GM08714 (cell line): ENCODE measurements at regions not wholly inside any gene's neighbourhood (a gene's known extent, or its start where the extent isn't known, plus 50 kb on each side); places are given as distances from the start of the nearest gene placed in this dataset.

Source experiments
- H3K4me3 ChIP-seq: fragments of 200-500 bp; sonication (Bioruptor generic); 2 replicates; pipeline ENCODE4 v1.5.1; 2014; ENCODE audit warnings: mild to moderate bottlenecking, low read length, inconsistent platforms
- ZNF274 ChIP-seq: IDR thresholded peaks from 2 replicates; pipeline ENCODE4 v1.6.1; 2012; ENCODE audit warnings: mild to moderate bottlenecking, low read depth, low read length

DNA sequence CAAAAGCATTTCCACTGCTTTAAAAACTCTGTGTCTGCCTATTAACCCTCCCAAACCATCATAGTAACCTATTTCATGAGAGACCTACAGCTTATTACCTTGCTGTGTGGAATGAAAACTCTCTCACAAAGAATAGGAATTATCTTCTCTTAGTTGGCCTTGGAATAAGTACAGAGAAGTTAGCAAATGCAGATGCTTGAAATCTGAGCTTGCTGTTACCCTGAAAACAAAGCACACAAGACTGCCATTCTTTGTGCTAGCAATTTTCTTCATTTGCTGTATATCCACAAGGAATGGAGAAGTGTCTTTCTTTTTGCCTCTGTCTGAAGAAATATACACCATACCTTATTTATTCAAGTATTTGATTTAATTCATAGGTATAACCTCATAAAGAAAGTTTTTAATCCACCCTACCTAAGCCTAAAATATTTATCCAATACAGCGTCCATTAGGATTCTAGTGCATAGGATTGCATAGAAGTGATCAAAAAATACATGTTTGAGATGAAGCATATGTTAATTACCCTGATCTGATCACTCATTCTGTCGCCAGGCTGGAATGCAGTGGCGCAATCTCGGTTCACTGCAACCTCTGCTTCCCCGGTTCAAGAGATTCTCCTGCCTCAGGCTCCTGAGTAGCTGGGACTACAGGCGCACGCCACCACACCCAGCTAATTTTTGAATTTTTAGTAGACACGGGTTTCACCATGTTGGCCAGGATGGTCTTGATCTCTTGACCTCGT is 451.1 kb downstream of the LTN1 start:
- no peak overlapping the region for H3K4me3 ChIP-seq
- no peak for TF ChIP-seq ZNF274

DNA sequence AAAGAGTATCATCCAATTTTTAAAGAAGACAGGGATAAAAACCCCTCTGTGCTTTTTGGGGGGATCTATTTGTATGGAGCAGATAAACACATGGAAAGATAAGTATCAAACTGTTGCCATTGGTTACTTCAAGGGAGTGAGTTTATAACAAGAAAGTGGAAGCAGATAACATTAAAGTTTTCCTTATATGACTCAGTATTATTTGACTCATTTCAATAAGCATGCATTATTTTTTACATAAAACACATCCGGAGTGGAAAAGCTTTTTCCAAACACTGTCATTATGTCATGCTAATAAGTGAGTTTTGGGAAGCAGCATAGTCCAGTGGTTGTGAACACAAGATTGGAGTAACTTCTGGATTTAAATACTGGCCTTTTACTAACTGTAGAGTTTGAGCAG is 452.2 kb downstream of the LTN1 start:
- H3K4me3 ChIP-seq, result no peak overlapping the region
- TF ChIP-seq ZNF274, result no peak

DNA sequence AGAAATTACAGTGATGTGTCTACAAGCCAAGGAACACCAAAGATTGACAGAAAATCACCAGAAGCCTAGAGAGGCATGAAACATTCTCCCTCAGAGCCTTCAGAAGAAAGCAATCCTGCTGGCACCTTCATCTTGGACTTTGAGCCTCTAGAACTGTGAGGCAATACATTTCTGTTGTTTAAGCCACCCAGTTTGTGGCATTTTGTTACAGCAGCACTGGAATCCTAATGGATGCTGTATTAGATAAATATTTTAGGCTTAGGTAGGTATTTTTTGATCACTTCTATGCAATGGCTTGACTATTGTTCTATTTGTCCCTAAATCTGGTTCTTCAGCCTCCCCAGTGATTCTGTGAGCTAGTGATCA is 453.1 kb downstream of the LTN1 start:
- no peak overlapping the region for H3K4me3 ChIP-seq
- no peak for TF ChIP-seq ZNF274

DNA sequence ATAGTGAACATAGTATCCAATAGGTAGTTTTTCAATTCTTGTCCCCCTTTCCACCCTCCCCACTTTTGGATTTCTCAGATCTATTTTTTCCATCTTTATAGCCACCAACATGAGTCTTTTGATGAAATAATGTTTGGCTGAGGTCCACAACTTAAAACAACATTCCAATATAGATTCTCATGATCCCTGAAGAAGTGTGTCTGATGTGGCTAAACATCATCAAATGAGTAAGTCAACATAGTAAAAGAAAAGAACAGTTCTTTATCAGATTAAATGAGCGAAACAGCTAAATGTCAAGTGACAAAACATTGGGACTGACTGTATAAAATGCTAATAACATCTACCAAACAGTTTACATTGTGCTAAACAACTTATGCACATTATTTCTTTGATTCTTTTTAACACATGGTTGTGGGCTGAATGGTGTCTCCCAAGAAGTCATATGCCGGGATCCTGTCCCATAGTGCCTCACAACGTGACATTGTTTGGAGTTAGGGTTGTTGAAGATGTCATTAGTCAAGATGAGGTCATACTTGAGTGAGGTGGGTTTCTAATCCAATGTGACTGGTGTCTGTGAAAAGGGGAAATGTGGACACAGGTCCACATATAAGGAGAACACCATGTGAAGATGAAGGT is 453.6 kb downstream of the LTN1 start:
- TF ChIP-seq ZNF274, result no peak
- no peak overlapping the region for H3K4me3 ChIP-seq

DNA sequence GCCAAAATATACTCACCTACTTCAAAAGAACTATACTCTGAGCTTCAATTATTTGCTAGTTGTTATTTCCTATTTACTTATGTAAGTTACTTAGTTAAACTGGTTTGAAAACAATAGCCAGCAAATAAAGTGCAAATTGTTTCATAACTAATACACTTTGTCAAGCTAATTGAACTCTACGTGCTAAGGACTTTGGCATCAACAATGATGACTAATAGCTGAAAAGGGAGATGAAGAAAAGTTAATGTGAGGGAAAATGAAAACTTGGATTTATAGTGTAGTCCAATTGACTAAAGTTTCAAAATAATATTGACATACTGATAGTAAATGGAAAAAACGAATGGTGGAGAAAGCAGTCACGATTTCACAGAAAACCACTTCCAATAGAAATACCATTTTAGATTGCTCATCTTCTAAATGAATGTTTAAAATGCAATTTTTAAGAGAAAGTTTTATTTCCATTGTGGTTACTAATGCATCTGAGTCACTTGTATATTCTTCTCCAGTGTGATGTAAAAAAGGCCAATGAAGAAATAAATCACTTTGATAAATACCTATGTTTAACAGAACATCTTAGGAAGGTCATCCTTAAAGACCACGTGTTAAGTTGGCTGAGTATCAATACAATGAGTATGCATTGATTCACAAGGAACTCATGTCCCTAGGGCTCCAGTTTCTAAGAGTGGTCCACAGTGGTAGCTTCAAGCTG is 455.2 kb downstream of the LTN1 start:
- H3K4me3 ChIP-seq, result no peak overlapping the region
- TF ChIP-seq ZNF274, result no peak

DNA sequence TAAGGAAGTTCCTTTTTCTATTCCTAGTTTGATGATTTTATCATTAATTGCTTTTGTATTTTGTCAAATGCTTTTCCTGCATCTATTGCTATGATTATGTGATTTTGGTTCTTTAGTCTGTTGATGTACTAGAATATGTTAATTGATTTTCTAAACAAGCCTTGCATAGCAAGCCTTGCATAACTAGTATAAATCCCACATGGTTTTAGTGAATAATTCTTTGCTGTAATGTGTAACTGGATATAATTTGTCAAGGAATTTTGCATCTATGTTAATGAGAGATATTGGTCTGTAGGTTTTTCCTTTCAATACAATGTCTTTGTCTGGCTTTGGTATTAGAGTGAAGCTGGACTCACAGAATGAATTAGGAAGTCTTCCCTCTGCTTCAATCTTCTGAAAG is 460.2 kb downstream of the LTN1 start:
- no peak overlapping the region for H3K4me3 ChIP-seq
- no peak for TF ChIP-seq ZNF274

DNA sequence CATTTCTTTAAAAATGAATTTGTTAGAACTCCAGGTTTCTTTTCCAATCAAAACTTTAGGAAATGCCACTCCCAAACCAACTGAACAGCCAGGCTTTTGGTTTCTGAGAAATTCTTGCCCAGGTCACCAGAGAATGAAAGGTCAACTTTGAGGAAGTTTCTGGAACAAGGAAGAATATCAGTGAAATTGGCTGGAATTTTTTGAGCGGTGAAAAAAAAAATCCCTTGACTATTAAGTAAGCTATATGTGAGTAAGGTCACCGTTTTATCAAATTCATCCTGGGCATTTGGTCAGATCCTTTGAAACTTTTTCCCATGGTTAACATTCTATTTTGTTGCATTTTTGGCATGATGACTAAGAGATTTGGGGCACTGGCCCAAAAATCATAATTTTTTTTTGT is 469.3 kb downstream of the LTN1 start:
- TF ChIP-seq ZNF274, result no peak
- no peak overlapping the region for H3K4me3 ChIP-seq

DNA sequence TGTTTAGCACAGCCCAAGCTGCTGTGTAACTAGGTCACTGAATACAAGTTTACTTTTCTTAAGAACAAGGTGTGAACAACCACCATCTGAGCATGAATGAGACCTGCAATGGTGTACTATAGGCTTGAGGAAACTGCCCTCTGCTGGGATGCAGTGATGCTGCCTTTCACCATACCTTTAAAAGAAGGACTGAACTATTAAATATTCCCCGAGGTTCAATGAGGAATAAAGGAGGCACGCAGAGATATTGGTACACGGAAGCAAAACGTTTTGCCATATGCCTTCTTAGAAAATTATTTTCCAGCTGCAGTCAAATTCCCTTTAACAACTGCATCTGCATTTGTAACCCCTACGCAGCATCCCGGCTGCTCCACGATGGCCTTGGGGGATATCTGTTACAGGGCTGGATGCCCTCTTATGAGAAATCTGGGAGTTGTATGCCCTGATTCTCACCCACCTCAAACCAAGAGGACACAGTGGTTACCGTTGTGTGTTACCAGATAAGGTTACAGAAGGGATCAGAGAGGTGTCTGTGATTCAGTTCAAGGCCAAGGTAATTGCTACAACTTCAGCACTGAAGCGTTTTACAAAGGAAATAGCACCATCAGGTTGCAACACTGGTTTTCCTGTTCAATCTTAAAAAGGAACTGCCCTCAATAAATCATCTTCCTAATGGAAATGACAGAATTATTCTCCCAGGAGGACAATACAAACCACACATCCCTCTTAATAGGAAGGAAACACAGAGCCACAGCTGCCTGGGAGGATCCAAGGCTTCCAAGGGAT is 470.5 kb downstream of the LTN1 start:
- no peak overlapping the region for H3K4me3 ChIP-seq
- no peak for TF ChIP-seq ZNF274

DNA sequence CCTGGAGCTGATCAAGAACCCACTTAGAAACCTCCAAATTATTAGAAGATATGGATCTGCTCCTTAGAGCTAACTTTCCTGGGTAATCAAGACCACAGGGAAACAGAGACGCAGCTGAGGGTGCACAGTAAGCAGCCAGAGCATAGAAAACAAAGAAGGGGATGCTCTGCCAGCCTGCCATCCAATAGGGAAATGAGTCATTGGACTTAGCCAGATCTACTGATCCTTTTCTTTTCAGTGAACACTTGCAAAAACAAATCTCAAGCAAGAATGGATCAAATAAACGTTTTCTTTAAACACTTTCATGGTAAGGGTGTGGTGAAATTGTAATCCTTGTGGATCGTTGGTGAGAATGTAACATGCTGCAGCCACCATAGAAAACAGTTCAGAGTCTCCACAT is 474.0 kb downstream of the LTN1 start:
- no peak overlapping the region for H3K4me3 ChIP-seq
- TF ChIP-seq ZNF274, result no peak

DNA sequence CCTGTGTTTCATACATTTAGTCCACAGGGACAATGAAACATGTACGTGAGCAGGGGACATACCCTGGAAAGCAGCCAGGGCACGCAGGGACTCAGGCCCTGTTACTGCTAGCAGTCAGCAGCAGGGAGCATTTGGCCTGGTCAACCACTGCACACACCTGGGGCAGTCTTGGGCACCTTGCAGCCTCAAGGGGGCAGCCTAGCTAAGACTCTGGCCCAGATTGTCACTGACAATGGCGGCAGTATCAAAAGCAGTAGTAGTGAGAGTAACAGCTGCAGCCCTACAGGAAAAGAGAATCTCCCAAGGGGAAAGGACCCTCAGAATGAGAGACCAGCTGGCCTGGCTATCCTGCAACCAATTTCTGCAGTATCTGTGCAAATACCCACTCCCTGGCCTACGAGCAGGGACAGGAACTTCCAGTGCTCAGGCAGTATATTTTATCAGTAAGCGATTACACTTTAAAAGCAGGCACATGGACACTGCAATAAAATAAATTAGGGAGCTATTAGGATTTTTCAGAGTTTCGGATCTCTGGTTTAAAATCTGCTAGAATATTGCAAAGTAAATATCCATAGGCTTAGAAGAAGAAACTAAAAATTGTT is 475.6 kb downstream of the LTN1 start:
- no peak overlapping the region for H3K4me3 ChIP-seq
- TF ChIP-seq ZNF274, result no peak

DNA sequence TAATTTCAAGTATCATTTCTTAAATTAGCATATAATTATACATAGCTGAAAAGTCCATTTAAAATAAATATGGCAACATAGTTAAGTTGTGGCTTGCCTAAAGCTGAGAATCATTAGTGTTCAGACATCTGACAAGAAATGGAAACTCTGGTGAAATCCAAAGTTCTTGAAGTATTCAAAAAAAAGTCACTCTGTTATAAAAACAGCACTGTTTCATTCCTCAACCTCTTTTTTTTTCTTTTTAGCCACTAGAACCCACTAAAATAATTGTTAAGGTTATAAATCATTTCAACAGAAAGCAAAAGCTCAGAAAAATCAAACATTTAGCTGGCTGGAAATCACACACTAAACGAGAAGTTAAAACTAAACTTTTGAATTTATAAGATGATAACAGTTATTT is 476.7 kb downstream of the LTN1 start:
- no peak overlapping the region for H3K4me3 ChIP-seq
- no peak for TF ChIP-seq ZNF274

DNA sequence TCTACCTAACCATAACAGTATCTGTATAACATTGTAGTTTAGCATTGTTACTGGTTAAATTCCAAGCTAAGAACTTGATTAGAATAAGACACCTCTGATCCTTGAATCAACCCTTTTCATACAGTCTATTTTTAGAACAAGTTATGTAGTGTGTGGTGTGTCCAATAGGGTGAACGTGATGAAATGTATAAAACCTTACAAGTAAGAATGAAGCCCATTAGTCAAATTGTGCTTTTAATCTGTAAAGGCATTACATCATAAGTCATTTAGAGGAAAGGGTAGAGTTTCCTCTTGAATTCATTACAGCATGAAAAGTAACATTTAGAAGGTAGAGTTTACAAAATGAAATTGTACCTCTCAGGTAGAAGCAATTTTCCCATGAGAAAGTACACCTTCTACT is 479.2 kb downstream of the LTN1 start:
- TF ChIP-seq ZNF274, result no peak
- H3K4me3 ChIP-seq, result no peak overlapping the region

DNA sequence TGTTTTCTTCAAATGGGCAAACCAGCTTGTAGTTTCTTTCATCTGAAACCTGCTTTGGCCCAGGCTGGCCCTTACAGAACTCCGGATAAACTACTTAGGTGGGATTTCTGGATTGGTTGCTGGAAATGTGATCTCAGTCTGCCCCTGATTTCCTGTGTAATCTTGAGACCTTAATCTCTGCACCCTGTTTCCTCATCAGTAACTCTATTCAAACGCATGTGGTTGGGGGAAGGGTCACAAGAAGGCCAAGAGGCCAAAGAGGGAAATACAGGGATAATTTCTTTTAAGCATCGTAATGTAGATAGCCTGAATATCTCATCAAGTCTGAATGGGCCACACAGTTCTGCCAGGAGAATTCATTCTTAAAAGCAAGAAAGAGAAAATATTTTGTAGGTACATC is 483.6 kb downstream of the LTN1 start:
- no peak for TF ChIP-seq ZNF274
- no peak overlapping the region for H3K4me3 ChIP-seq

DNA sequence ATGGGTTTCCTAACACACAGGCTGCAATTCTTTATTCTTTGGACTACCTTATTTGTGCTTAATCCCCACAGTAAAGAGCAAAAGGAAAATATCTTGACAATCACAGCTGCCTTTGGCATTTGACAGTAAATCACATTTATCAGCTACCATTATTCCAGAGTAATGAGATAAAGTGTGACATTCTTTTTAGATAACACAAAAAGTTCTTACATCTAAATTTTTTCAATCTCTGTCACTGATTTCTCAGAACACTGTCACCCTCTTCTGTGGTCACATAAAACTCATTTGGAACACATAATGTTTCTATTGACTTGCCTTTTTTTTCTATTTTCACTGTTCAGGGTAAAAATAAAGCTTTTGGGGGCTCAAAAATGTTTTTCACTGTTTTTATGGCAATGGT is 484.6 kb downstream of the LTN1 start:
- TF ChIP-seq ZNF274, result no peak
- H3K4me3 ChIP-seq, result no peak overlapping the region

DNA sequence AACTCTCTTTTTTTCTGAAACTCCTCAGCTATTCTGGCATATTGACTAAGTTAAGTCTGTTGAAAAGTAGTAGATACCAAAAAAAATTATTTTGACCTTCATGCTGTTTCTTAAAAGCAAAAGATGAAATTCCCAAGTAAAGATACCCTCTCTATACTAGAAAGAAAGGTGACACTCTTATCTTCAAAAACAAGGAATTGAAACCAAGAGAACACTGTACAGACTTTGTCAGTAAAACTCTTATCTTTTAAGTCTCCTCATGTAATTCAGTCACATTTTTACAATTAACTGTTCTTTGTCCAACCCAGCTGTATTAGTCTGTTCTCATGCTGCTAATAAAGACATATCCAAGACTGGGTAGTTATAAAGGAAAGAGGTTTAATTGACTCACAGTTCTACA is 496.2 kb downstream of the LTN1 start:
- H3K4me3 ChIP-seq, result no peak overlapping the region
- TF ChIP-seq ZNF274, result no peak
